ENCODE measurements at regions not wholly inside any gene's neighbourhood (a gene's known extent, or its start where the extent isn't known, plus 50 kb on each side); places are given as distances from the start of the nearest gene placed in this dataset.

DNA sequence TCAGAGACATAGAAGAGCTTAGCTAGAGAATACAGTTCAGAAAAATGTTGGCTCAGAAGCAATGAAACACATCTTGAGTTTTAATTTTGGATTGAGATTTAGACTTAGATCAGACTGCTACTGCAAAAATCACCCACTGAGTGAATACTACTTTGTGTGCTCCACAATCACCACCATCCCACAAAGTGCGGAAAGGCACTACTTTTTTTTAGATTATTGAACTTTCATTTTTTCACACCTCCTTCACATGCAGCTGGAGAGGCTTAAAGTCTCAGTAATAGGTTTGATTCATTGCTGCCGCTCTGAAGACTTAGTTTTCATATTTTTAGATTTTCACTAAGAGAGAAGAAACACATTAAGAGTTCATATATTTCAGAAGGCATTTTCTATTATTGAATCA lies 289.9 kb upstream of the PRR20A start:
- Mint-ChIP-seq H3K4me3 (no peak overlapping the region), H3K27ac (no peak overlapping the region), H3K36me3 (ENCODE audit: low read depth) (no peaks in the 10 kb centered on the region), H3K4me1 (no peaks in the 10 kb centered on the region), H3K27me3 (no peaks in the 10 kb centered on the region), H3K9me3 (ENCODE audit: low read depth) (peaks cover 10% of the 10 kb centered on the region)
- ATAC-seq = no peak
- DNase-seq = no peak
- ChIA-PET CTCF (no interaction called here), POLR2A (no interaction called here)
- intact Hi-C loops (cut with DNase I, micrococcal nuclease) = no loop called here

DNA sequence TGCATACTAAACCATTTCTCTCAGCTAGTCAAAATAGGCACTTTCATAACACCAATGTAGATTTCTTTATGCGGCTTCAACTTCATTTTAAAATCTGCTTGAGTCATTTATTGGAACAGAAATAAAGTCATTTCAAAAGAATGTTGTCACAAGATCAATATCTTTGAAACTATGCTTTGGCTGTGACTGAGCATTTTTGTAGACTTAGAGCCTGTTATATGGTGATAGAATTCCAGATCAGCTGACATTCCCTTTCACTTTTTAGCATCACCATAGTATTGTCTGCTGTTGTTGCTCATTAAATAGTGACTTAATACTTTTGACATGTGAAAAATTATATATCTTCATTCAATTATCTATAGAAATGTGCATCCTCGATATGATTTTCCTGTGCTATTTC lies 279.2 kb upstream of the PRR20A start:
- Mint-ChIP-seq H3K9me3 (ENCODE audit: low read depth) (peaks cover 5% of the 10 kb centered on the region), H3K27me3 (no peaks in the 10 kb centered on the region), H3K27ac (no peak overlapping the region), H3K36me3 (ENCODE audit: low read depth) (no peaks in the 10 kb centered on the region), H3K4me1 (no peaks in the 10 kb centered on the region), H3K4me3 (no peak overlapping the region)
- no peak for DNase-seq
- ChIA-PET CTCF (interaction anchor here (0.7 kb wide), 1 partner anchor 43 kb away, joined by 3 read pairs; no protein-coding TSS in a partner anchor), POLR2A (no interaction called here)
- intact Hi-C loops (cut with DNase I, micrococcal nuclease) = no loop called here
- no peak for ATAC-seq

DNA sequence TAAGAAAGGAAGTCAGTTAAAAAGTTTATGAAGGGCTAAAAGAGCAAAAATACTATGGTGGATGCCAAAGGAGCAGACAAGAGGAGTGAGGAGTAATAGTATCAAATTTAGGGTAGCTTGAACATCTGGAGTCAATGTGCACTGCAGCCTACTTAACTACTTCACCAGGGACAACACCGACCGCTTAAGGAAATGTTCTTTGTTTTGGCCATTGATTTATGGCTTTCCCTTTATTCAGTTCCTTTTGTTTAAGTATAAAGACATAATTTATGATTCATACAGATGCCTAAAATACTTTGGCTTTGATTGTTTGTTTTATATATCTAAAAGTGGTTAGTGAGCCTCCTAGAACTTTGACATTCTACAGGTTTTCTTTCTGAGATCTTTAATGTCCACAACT lies 276.3 kb upstream of the PRR20A start:
- POLR2A ChIA-PET = no interaction called here

DNA sequence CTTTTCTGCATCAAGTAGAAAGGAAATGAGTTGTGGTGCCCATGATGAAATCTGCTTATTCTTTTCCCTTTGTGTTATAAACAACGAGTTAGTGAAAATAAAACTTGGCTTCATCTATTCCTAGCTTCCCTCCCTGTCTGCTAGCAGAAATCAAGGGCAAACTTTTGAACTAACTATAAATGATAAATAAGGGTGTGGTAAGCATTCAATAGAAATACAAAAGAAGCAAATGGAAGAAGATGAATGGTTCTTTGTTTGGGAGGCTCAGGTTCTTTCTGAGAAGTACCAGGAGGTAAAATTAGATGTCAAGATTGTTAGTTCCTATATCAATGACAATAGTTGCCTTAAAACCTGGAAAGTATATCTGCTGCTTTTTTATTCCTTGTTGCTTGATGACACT lies 275.3 kb upstream of the PRR20A start:
- Mint-ChIP-seq H3K27me3 (no peaks in the 10 kb centered on the region), H3K4me3 (no peak overlapping the region), H3K27ac (no peak overlapping the region), H3K4me1 (no peaks in the 10 kb centered on the region), H3K36me3 (ENCODE audit: low read depth) (no peaks in the 10 kb centered on the region), H3K9me3 (ENCODE audit: low read depth) (peaks cover 1% of the 10 kb centered on the region)
- ChIA-PET CTCF (no interaction called here), POLR2A (no interaction called here)
- ATAC-seq (no peak), DNase-seq (no peak)
- intact Hi-C loops (cut with DNase I, micrococcal nuclease) = no loop called here

More for the DNA sequence above, 276.3 kb upstream of the PRR20A start:
- ATAC-seq (no peak), DNase-seq (no peak)
- no peak overlapping the region for H3K27ac Mint-ChIP-seq
- H3K9me3 Mint-ChIP-seq (ENCODE audit: low read depth) = peaks cover 1% of the 10 kb centered on the region
- no peaks in the 10 kb centered on the region for H3K36me3 Mint-ChIP-seq (ENCODE audit: low read depth)
- CTCF ChIA-PET = no interaction called here
- intact Hi-C loops (cut with DNase I, micrococcal nuclease) = no loop called here
- H3K4me1 Mint-ChIP-seq = no peaks in the 10 kb centered on the region
- no peaks in the 10 kb centered on the region for H3K27me3 Mint-ChIP-seq
- H3K4me3 Mint-ChIP-seq = no peak overlapping the region

DNA sequence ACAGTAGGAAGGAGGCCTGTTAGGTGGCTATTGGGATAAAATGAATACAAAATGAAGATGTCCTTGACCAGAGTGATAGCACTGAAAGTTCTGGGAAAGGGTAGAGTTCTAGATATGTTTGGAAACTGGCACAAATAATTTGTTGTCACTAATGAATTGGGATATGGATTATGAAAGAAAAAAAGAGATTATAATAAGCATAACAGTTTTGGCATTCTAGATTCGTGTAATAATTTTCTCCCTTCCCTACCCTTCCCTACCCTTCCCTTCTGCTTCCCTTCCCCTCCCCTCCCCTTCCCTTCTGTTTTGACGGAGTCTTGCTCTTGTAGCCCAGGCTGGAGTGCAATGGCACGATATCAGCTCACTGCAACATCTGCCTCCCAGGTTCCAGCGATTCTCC lies 271.0 kb upstream of the PRR20A start:
- H3K27ac Mint-ChIP-seq = no peak overlapping the region
- ATAC-seq = no peak
- H3K27me3 Mint-ChIP-seq = no peaks in the 10 kb centered on the region
- intact Hi-C loops (cut with DNase I, micrococcal nuclease) = no loop called here
- DNase-seq = no peak
- no peaks in the 10 kb centered on the region for H3K4me1 Mint-ChIP-seq
- ChIA-PET POLR2A (no interaction called here), CTCF (no interaction called here)
- H3K9me3 Mint-ChIP-seq (ENCODE audit: low read depth) = peaks cover 5% of the 10 kb centered on the region
- no peak overlapping the region for H3K4me3 Mint-ChIP-seq
- H3K36me3 Mint-ChIP-seq (ENCODE audit: low read depth) = no peaks in the 10 kb centered on the region

DNA sequence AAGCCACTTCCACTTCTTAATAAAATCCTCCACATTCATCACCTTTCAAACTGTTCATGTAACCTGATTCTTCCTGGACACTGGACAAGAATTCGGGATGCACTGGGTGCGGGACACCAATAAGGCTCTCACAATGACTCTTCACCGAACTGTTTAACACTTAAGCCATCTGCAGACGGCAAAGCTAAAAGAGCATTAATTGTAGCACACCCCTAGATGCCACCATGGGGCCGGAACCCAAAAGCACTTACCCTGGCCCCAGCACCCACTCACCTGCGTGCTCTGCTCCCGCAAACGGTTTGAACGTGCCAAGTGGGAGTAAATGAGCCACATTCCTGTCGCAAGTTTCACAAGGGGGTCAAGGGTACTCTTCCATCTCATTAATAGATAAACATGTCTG lies 254.3 kb upstream of the PRR20A start:
- Mint-ChIP-seq H3K4me1 (no peaks in the 10 kb centered on the region), H3K27ac (no peak overlapping the region), H3K36me3 (ENCODE audit: low read depth) (no peaks in the 10 kb centered on the region), H3K9me3 (ENCODE audit: low read depth) (peaks cover 7% of the 10 kb centered on the region), H3K27me3 (no peaks in the 10 kb centered on the region), H3K4me3 (no peak overlapping the region)
- DNase-seq (no peak), ATAC-seq (no peak)
- POLR2A ChIA-PET = no interaction called here
- CTCF ChIA-PET = no interaction called here
- intact Hi-C loops (cut with DNase I, micrococcal nuclease) = no loop called here

DNA sequence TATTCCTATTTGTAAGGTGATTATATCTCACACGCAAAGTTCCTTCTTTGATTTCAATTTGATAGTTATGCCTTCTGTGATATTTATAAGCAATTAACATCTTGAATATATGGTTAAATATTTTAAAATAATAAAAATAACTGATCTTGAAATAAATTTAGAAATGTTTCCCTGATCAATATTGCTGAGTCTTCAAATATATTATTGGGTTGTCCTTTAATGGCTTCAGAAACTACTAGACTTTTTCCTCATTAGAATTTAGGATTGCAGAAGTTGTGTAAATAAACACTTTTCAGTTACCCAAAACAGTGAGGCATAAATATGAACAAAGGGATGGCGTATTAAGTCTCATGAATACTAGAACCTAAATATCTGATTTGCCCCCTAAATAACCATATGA lies 252.3 kb upstream of the PRR20A start:
- ChIA-PET CTCF (no interaction called here), POLR2A (no interaction called here)
- H3K27ac Mint-ChIP-seq = no peak overlapping the region
- intact Hi-C loops (cut with DNase I, micrococcal nuclease) = no loop called here
- no peaks in the 10 kb centered on the region for H3K4me1 Mint-ChIP-seq
- no peaks in the 10 kb centered on the region for H3K36me3 Mint-ChIP-seq (ENCODE audit: low read depth)
- H3K9me3 Mint-ChIP-seq (ENCODE audit: low read depth) = peaks cover 5% of the 10 kb centered on the region
- H3K4me3 Mint-ChIP-seq = no peak overlapping the region
- H3K27me3 Mint-ChIP-seq = no peaks in the 10 kb centered on the region
- ATAC-seq (no peak), DNase-seq (no peak)

DNA sequence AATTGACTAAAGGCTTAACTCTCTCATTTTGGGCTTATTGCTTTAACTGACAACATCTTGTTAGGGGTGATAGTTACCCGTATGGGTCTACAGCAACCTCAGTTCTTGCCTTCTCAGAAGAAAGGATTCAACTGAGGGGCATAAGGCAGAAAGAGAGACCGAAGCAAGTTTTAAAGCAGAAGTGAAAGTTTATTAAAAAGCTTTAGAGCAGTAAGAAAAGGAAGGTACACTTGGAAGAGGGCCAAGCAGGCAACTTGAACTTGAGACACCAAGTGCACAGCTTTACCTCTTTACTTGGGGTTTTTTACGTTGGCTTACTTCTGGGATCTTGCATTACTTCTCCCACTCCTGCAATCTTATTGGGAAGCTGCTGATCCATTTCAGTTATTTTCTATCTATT lies 246.9 kb upstream of the PRR20A start:
- CTCF ChIA-PET = no interaction called here
- no peaks in the 10 kb centered on the region for H3K9me3 Mint-ChIP-seq (ENCODE audit: low read depth)
- no peaks in the 10 kb centered on the region for H3K4me1 Mint-ChIP-seq

DNA sequence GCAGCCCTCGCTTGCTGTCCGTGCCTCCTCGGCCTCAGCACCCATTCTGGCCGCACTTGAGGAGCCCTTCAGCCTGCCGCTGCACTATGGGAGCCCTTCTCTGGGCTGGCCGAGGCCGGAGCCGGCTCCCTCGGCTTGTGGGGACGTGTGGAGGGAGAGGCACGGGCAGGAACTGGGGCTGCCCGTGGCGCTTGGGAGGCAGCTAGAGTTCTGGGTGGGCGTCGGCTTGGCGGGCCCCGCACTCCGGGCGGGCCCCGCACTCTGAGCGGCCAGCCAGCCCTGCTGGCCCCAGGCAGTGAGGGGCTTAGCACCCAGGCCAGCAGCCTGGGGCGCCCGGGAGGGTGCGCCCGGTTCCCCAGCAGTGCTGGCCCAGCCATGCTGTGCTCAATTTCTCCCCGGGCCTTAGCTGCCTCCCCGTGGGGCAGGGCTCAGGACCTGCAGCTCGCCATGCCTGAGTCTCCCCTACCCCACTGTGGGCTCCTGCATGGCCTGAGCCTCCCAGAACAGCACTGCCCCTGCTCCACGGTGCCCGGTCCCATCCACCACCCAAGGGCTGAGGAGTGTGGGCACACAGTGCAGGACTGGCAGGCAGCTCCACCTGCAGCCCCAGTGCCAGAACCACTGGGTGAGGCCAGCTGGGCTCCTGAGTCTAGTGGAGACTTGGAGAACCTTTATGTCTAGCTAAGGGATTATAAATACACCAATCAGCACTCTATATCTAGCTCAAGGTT lies 240.0 kb upstream of the PRR20A start:
- ChIA-PET CTCF (no interaction called here), POLR2A (no interaction called here)
- DNase-seq = no peak
- no peak overlapping the region for H3K4me3 Mint-ChIP-seq
- no peaks in the 10 kb centered on the region for H3K27me3 Mint-ChIP-seq
- peaks cover 10% of the 10 kb centered on the region for H3K9me3 Mint-ChIP-seq (ENCODE audit: low read depth)
- H3K4me1 Mint-ChIP-seq = no peaks in the 10 kb centered on the region
- intact Hi-C loops (cut with DNase I, micrococcal nuclease) = no loop called here
- no peak overlapping the region for H3K27ac Mint-ChIP-seq
- H3K36me3 Mint-ChIP-seq (ENCODE audit: low read depth) = no peaks in the 10 kb centered on the region
- no peak for ATAC-seq

More for the DNA sequence above, 246.9 kb upstream of the PRR20A start:
- ATAC-seq (no peak), DNase-seq (no peak)
- intact Hi-C loops (cut with DNase I, micrococcal nuclease) = no loop called here
- no peaks in the 10 kb centered on the region for H3K36me3 Mint-ChIP-seq (ENCODE audit: low read depth)
- no peak overlapping the region for H3K27ac Mint-ChIP-seq
- H3K4me3 Mint-ChIP-seq = no peak overlapping the region
- POLR2A ChIA-PET = no interaction called here
- no peaks in the 10 kb centered on the region for H3K27me3 Mint-ChIP-seq

DNA sequence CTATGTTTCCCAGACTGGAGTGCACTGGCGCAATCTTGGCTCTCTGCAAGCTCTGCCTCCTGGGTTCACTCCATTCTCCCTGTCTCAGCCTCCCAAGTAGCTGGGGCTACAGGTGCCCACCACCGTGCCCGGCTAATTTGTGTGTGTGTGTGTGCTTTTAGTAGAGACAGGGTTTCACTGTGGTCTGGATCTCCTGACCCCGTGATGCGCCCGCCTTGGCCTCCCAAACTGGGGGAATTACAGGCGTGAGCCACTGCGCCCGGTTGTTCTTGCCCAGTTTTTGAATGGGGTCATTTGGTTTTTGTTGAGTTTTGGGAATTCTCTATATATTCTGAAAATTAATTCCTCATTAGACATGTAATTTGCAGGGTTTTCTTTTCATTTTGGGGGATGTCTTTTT lies 238.4 kb upstream of the PRR20A start:
- H3K4me3 Mint-ChIP-seq = no peak overlapping the region
- ChIA-PET POLR2A (no interaction called here), CTCF (no interaction called here)
- DNase-seq = no peak
- no peaks in the 10 kb centered on the region for H3K27me3 Mint-ChIP-seq
- H3K27ac Mint-ChIP-seq = no peak overlapping the region
- no peaks in the 10 kb centered on the region for H3K4me1 Mint-ChIP-seq
- intact Hi-C loops (cut with DNase I, micrococcal nuclease) = no loop called here
- H3K36me3 Mint-ChIP-seq (ENCODE audit: low read depth) = no peaks in the 10 kb centered on the region
- H3K9me3 Mint-ChIP-seq (ENCODE audit: low read depth) = peaks cover 10% of the 10 kb centered on the region
- ATAC-seq = no peak

DNA sequence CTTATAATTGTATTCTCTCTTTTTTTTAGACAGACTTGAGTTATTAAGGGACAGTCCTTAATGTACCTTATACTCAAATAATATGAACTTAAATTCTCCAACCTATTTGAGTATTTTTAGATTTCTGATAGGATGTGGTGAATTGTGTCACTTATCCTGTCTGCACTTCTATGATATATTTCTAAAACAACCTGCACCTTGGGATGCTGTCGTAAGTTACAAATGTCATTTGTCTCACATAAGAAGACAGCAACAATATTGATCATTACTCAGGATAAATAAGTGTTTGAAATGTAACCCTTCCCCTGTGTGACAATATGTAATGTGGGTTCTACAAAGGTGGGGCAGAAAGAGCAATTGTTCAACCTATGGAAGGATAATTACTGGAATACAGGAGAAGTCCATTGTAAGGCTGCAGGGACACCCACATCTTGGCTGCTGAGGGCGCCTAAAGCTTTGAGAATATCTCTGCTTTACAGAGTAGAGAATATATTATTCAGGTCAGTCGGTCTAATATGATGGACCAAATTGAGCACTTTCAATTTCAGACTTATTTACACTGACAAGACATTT lies 236.9 kb upstream of the PRR20A start:
- intact Hi-C loops (cut with DNase I, micrococcal nuclease) = no loop called here
- DNase-seq (no peak), ATAC-seq (no peak)
- CTCF ChIA-PET = interaction anchor here (0.6 kb wide), 1 partner anchor 43 kb away, joined by 3 read pairs; no protein-coding TSS in a partner anchor
- peaks cover 13% of the 10 kb centered on the region for H3K9me3 Mint-ChIP-seq (ENCODE audit: low read depth)
- no peaks in the 10 kb centered on the region for H3K4me1 Mint-ChIP-seq
- H3K27me3 Mint-ChIP-seq = no peaks in the 10 kb centered on the region
- POLR2A ChIA-PET = no interaction called here
- no peaks in the 10 kb centered on the region for H3K36me3 Mint-ChIP-seq (ENCODE audit: low read depth)
- no peak overlapping the region for H3K27ac Mint-ChIP-seq
- no peak overlapping the region for H3K4me3 Mint-ChIP-seq

DNA sequence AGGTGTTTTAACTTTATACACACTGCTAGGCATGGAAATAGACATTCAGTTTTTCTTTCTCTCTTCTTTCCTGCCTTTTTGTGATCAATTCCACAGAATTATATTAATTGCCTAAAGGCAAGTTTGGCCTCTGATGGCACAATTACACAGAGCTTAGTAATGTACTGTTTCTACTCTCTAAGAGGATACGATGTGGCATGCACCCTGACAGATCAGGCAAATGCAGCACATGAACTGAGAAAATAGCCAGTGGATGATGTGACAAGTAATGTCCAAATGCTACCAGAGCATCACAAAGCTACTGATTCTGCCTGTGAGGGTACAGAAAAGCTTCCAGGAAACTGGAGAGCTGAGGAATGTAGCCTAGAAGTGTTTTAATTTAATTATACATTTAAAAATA lies 233.8 kb upstream of the PRR20A start:
- CTCF ChIA-PET = no interaction called here
- Mint-ChIP-seq H3K27ac (no peak overlapping the region), H3K27me3 (no peaks in the 10 kb centered on the region), H3K4me1 (no peaks in the 10 kb centered on the region), H3K4me3 (no peak overlapping the region), H3K9me3 (ENCODE audit: low read depth) (peaks cover 8% of the 10 kb centered on the region), H3K36me3 (ENCODE audit: low read depth) (no peaks in the 10 kb centered on the region)
- no peak for DNase-seq
- ATAC-seq = no peak
- POLR2A ChIA-PET = no interaction called here
- intact Hi-C loops (cut with DNase I, micrococcal nuclease) = no loop called here

DNA sequence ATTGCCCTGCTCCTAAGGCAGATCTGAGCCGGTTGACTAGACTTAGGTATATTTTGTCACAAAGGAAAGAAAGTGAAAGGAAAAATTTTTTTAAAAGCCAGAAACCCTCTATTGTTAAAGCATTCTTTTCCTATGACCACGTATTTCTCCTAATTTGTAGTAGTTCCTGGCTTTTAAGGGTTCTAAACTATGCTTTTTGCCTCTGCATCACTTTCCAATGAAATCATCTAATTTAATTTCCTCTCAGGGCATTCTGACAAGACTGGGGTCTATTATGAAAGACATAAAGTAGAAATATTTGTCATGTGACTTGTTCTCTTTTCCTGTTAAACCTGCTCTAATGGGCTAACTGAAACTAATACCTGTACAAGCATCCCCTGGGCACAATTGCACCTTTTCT lies 233.0 kb upstream of the PRR20A start:
- Mint-ChIP-seq H3K9me3 (ENCODE audit: low read depth) (peaks cover 14% of the 10 kb centered on the region), H3K27ac (no peak overlapping the region), H3K36me3 (ENCODE audit: low read depth) (no peaks in the 10 kb centered on the region), H3K27me3 (no peaks in the 10 kb centered on the region), H3K4me3 (no peak overlapping the region), H3K4me1 (no peaks in the 10 kb centered on the region)
- no peak for DNase-seq
- ChIA-PET POLR2A (no interaction called here), CTCF (no interaction called here)
- intact Hi-C loops (cut with DNase I, micrococcal nuclease) = no loop called here
- ATAC-seq = no peak
